ENCODE measurements at regions not wholly inside any gene's neighbourhood (a gene's known extent, or its start where the extent isn't known, plus 50 kb on each side); places are given as distances from the start of the nearest gene placed in this dataset.

GRCh38 chr3:35404571-35404970 is 234.8 kb upstream of the ARPP21 start:
- H3K9me3 Mint-ChIP-seq (ENCODE audit: low read depth) = no peaks in the 10 kb centered on the region
- H3K27ac Mint-ChIP-seq = no peak overlapping the region
- TF ChIP-seq CTCF (IDR thresholded peaks at IDR 0.05; ENCODE audit: unreplicated experiment) = no peak
- no peak for DNase-seq (ENCODE audit: low spot score, unreplicated experiment)
- H3K27me3 Mint-ChIP-seq = no peaks in the 10 kb centered on the region
- H3K36me3 Mint-ChIP-seq (ENCODE audit: insufficient read depth) = no peaks in the 10 kb centered on the region
- no peak overlapping the region for H3K4me3 Mint-ChIP-seq (ENCODE audit: low read depth)
- H3K4me1 Mint-ChIP-seq (ENCODE audit: low read depth) = no peaks in the 10 kb centered on the region

GRCh38 chr3:35408882-35409281 is 230.4 kb upstream of the ARPP21 start:
- no peaks in the 10 kb centered on the region for H3K4me1 Mint-ChIP-seq (ENCODE audit: low read depth)
- H3K9me3 Mint-ChIP-seq (ENCODE audit: low read depth) = no peaks in the 10 kb centered on the region

GRCh38 chr3:35409991-35410390 is 229.3 kb upstream of the ARPP21 start:
- TF ChIP-seq CTCF (IDR thresholded peaks at IDR 0.05; ENCODE audit: unreplicated experiment) = no peak
- H3K27me3 Mint-ChIP-seq = no peaks in the 10 kb centered on the region
- H3K4me3 Mint-ChIP-seq (ENCODE audit: low read depth) = no peak overlapping the region
- no peaks in the 10 kb centered on the region for H3K36me3 Mint-ChIP-seq (ENCODE audit: insufficient read depth)
- H3K9me3 Mint-ChIP-seq (ENCODE audit: low read depth) = no peaks in the 10 kb centered on the region
- no peaks in the 10 kb centered on the region for H3K4me1 Mint-ChIP-seq (ENCODE audit: low read depth)
- no peak overlapping the region for H3K27ac Mint-ChIP-seq
- DNase-seq (ENCODE audit: low spot score, unreplicated experiment) = no peak

More at GRCh38 chr3:35408882-35409281, 230.4 kb upstream of the ARPP21 start:
- TF ChIP-seq CTCF (IDR thresholded peaks at IDR 0.05; ENCODE audit: unreplicated experiment) = no peak
- Mint-ChIP-seq H3K36me3 (ENCODE audit: insufficient read depth) (no peaks in the 10 kb centered on the region), H3K27ac (no peak overlapping the region), H3K4me3 (ENCODE audit: low read depth) (no peak overlapping the region), H3K27me3 (no peaks in the 10 kb centered on the region)
- no peak for DNase-seq (ENCODE audit: low spot score, unreplicated experiment)

GRCh38 chr3:35413483-35413882 is 225.8 kb upstream of the ARPP21 start:
- no peak for TF ChIP-seq CTCF (IDR thresholded peaks at IDR 0.05; ENCODE audit: unreplicated experiment)
- no peak overlapping the region for H3K27ac Mint-ChIP-seq
- no peak overlapping the region for H3K4me3 Mint-ChIP-seq (ENCODE audit: low read depth)
- no peak for DNase-seq (ENCODE audit: low spot score, unreplicated experiment)
- no peaks in the 10 kb centered on the region for H3K9me3 Mint-ChIP-seq (ENCODE audit: low read depth)
- H3K27me3 Mint-ChIP-seq = no peaks in the 10 kb centered on the region
- no peaks in the 10 kb centered on the region for H3K36me3 Mint-ChIP-seq (ENCODE audit: insufficient read depth)
- H3K4me1 Mint-ChIP-seq (ENCODE audit: low read depth) = peaks cover 2% of the 10 kb centered on the region

- Mint-ChIP-seq H3K27ac (no peak overlapping the region), H3K9me3 (ENCODE audit: low read depth) (no peaks in the 10 kb centered on the region), H3K27me3 (no peaks in the 10 kb centered on the region), H3K4me3 (ENCODE audit: low read depth) (no peak overlapping the region), H3K4me1 (ENCODE audit: low read depth) (peaks cover 7% of the 10 kb centered on the region), H3K36me3 (ENCODE audit: insufficient read depth) (no peaks in the 10 kb centered on the region)
- no peak for TF ChIP-seq CTCF (IDR thresholded peaks at IDR 0.05; ENCODE audit: unreplicated experiment)
- DNase-seq (ENCODE audit: low spot score, unreplicated experiment) = no peak
Measured at GRCh38 chr3:35417080-35417479, 222.2 kb upstream of the ARPP21 start.
